ENCODE measurements at regions not wholly inside any gene's neighbourhood (a gene's known extent, or its start where the extent isn't known, plus 50 kb on each side); places are given as distances from the start of the nearest gene placed in this dataset.
"Not testable (repeated sequence)": the region's sequence is repeated elsewhere in the genome, so short reads cannot be mapped to it uniquely, and the experiment has no call there.

- DNase-seq: no peak
Observed at GRCh38 chr6:126914172-126914571, 204.3 kb upstream of the RSPO3 start.

GRCh38 chr6:126914801-126915200 is 203.7 kb upstream of the RSPO3 start:
- DNase-seq: no peak

- DNase-seq: no peak
Observed at GRCh38 chr6:126919947-126920346, 198.5 kb upstream of the RSPO3 start.

GRCh38 chr6:126923807-126924206 is 194.7 kb upstream of the RSPO3 start:
- no peak for DNase-seq

- no peak for DNase-seq
Observed at GRCh38 chr6:126926926-126927325, 191.5 kb upstream of the RSPO3 start.

- no peak for DNase-seq
Observed at GRCh38 chr6:126927841-126928240, 190.6 kb upstream of the RSPO3 start.

- no peak for DNase-seq
Observed at GRCh38 chr6:126937426-126937825, 181.0 kb upstream of the RSPO3 start.

GRCh38 chr6:126939784-126940183 is 178.7 kb upstream of the RSPO3 start:
- no peak for DNase-seq

GRCh38 chr6:126941751-126942150 is 176.7 kb upstream of the RSPO3 start:
- DNase-seq: no peak

- DNase-seq: no peak
Observed at GRCh38 chr6:126944512-126944911, 174.0 kb upstream of the RSPO3 start.

GRCh38 chr6:126945150-126945685 is 173.3 kb upstream of the RSPO3 start:
- no peak for DNase-seq

- no peak for DNase-seq
Observed at GRCh38 chr6:126945812-126946360, 172.6 kb upstream of the RSPO3 start.

- no peak for DNase-seq
Observed at GRCh38 chr6:126947070-126947469, 171.4 kb upstream of the RSPO3 start.

GRCh38 chr6:126949786-126950185 is 168.7 kb upstream of the RSPO3 start:
- DNase-seq: no peak

GRCh38 chr6:126955621-126956020 is 162.8 kb upstream of the RSPO3 start:
- no peak for DNase-seq

- DNase-seq: no peak
Observed at GRCh38 chr6:126957721-126958120, 160.8 kb upstream of the RSPO3 start.

GRCh38 chr6:126959765-126960164 is 158.7 kb upstream of the RSPO3 start:
- no peak for DNase-seq

- no peak for DNase-seq
Observed at GRCh38 chr6:126963077-126963809, 155.2 kb upstream of the RSPO3 start.

GRCh38 chr6:126967296-126968005 is 151.0 kb upstream of the RSPO3 start:
- DNase-seq: no peak

- no peak for DNase-seq
Observed at GRCh38 chr6:126976253-126976797, 142.1 kb upstream of the RSPO3 start.

- DNase-seq: no peak
Observed at GRCh38 chr6:126983779-126984178, 134.7 kb upstream of the RSPO3 start.

- not testable (repeated sequence) for DNase-seq
Observed at GRCh38 chr6:126988125-126988524, 130.3 kb upstream of the RSPO3 start.

GRCh38 chr6:127000631-127001030 is 117.8 kb upstream of the RSPO3 start:
- no peak for DNase-seq

GRCh38 chr6:127013865-127014264 is 104.6 kb upstream of the RSPO3 start:
- no peak for DNase-seq

Data from GDM1 (cell line).